AG09309 (cell line): ENCODE measurements at regions not wholly inside any gene's neighbourhood (a gene's known extent, or its start where the extent isn't known, plus 50 kb on each side); places are given as distances from the start of the nearest gene placed in this dataset.

Experiments
- DNase-seq: peaks from one replicate; pipeline ENCODE4 v3.0.0-alpha.2; 2010; ENCODE audit warnings: low read depth
- H3K4me3 ChIP-seq: 2 replicates; pipeline ENCODE4 v1.5.1; 2011; ENCODE audit warnings: mild to moderate bottlenecking, low read depth, low read length, moderate library complexity; ENCODE audit not compliant: control insufficient read depth
- TF ChIP-seq, protein P1 (sequence below): IDR thresholded peaks from 2 replicates; pipeline ENCODE4 v1.5.1; 2011; ENCODE audit warnings: mild to moderate bottlenecking, low read depth, low read length, inconsistent platforms; ENCODE audit not compliant: insufficient read depth, control insufficient read depth; ENCODE audit errors: missing control alignments

- TF ChIP-seq, protein P1, sequence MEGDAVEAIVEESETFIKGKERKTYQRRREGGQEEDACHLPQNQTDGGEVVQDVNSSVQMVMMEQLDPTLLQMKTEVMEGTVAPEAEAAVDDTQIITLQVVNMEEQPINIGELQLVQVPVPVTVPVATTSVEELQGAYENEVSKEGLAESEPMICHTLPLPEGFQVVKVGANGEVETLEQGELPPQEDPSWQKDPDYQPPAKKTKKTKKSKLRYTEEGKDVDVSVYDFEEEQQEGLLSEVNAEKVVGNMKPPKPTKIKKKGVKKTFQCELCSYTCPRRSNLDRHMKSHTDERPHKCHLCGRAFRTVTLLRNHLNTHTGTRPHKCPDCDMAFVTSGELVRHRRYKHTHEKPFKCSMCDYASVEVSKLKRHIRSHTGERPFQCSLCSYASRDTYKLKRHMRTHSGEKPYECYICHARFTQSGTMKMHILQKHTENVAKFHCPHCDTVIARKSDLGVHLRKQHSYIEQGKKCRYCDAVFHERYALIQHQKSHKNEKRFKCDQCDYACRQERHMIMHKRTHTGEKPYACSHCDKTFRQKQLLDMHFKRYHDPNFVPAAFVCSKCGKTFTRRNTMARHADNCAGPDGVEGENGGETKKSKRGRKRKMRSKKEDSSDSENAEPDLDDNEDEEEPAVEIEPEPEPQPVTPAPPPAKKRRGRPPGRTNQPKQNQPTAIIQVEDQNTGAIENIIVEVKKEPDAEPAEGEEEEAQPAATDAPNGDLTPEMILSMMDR: no peak
- H3K4me3 ChIP-seq: no peak overlapping the region
- DNase-seq: no peak
Observed at GRCh38 chr5:141743866-141744272, 61.8 kb upstream of the ARAP3 start.

- no peak for DNase-seq
- TF ChIP-seq, protein P1: no peak
- H3K4me3 ChIP-seq: no peak overlapping the region
Observed at GRCh38 chr5:141742866-141743851, 61.1 kb upstream of the ARAP3 start.

- no peak for DNase-seq
- TF ChIP-seq, protein P1: no peak
- H3K4me3 ChIP-seq: no peak overlapping the region
Observed at GRCh38 chr5:141742144-141742543, 60.1 kb upstream of the ARAP3 start.

DNA sequence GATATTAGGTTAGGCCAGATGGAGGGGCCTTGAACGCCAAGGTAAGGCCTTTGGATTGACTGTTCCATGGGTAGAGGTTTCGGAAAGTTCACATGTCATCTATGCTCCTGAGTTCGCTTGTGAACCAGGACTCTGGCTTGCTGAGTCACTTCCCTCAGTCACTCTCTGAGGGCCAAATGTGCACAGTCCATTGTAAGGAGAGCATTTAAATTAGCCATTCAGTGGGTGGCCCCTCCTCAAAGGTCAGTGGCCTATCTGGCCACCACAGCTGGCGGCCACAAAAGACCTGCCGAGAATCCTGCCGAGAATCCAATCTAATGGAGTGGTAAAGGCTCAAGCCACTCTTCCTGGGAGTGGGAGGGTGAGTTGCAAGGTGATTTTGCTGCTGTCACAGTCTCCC lies 58.9 kb upstream of the ARAP3 start:
- DNase-seq: no peak
- no peak overlapping the region for H3K4me3 ChIP-seq
- TF ChIP-seq, protein P1: no peak

GRCh38 chr5:141737535-141737934 lies 55.5 kb upstream of the ARAP3 start:
- no peak for DNase-seq
- no peak overlapping the region for H3K4me3 ChIP-seq

DNA sequence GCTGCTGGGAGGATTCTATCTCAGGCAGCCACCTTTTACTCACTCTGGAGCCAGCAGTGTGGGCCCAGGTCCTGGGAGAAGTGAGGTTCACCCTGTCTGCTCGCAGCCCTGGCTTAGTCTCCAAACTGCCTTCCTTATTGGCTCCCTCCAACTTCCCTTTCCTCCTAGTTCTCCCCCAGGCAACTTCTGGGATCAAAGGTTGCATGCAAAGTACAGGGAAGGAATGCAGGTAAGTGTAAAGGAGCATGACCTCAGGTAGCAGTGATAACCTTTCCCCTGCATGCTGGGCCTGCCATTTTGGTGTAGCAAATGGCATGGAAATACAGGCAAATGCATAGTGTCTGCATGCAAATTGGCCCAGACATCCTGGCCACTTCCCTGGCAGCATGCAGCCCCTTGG lies 53.8 kb upstream of the ARAP3 start:
- DNase-seq: no peak
- TF ChIP-seq, protein P1: no peak
- no peak overlapping the region for H3K4me3 ChIP-seq

More at GRCh38 chr5:141737535-141737934, 55.5 kb upstream of the ARAP3 start:
- TF ChIP-seq, protein P1: no peak
